WTC11 (cell line): ENCODE measurements at regions not wholly inside any gene's neighbourhood (a gene's known extent, or its start where the extent isn't known, plus 50 kb on each side); places are given as distances from the start of the nearest gene placed in this dataset.

Experiments used
- CBFB ChIP-seq: sonication (generic); formaldehyde crosslinking; IDR thresholded peaks from 2 replicates; pipeline ENCODE4 v1.8.1; 2022; ENCODE audit warnings: mild to moderate bottlenecking, low read depth, missing genetic modification reagents
- CREB1 ChIP-seq: sonication (generic); formaldehyde crosslinking; IDR thresholded peaks from 2 replicates; pipeline ENCODE4 v1.8.0; 2023; ENCODE audit warnings: mild to moderate bottlenecking, missing genetic modification reagents
- MXD4 ChIP-seq: fragments of 250-450 bp; sonication (Bioruptor Pico); IDR thresholded peaks from 2 replicates; pipeline ENCODE4 v1.8.0; 2021; ENCODE audit warnings: mild to moderate bottlenecking, moderate library complexity, borderline replicate concordance
- NFYB ChIP-seq: sonication (generic); formaldehyde crosslinking; conservative IDR thresholded peaks from 2 replicates; pipeline ENCODE4 v1.8.0; 2022; ENCODE audit warnings: low read depth, missing genetic modification reagents
- TP53 ChIP-seq: sonication (generic); formaldehyde crosslinking; IDR thresholded peaks from 2 replicates; pipeline ENCODE4 v1.8.1; 2023; ENCODE audit warnings: mild to moderate bottlenecking, missing genetic modification reagents
- ZNF423 ChIP-seq: fragments of 250-450 bp; sonication (Bioruptor Pico); IDR thresholded peaks from 2 replicates; pipeline ENCODE4 v2.1.2; 2022; ENCODE audit warnings: mild to moderate bottlenecking, moderate library complexity
- TF ChIP-seq, protein P1 (sequence below): fragments of 200-600 bp; IDR thresholded peaks from 2 replicates; pipeline ENCODE4 v1.8.0; 2022; ENCODE audit warnings: antibody characterized with exemption
- TF ChIP-seq, protein P2 (sequence below): sonication (generic); formaldehyde crosslinking; IDR thresholded peaks from 2 replicates; pipeline ENCODE4 v1.8.0; 2022; ENCODE audit warnings: mild to moderate bottlenecking, missing genetic modification reagents
- TF ChIP-seq, protein P3 (sequence below): sonication (generic); formaldehyde crosslinking; IDR thresholded peaks from 2 replicates; pipeline ENCODE4 v1.8.1; 2022; ENCODE audit warnings: low read depth, mild to moderate bottlenecking, moderate library complexity, missing genetic modification reagents, borderline replicate concordance
- TF ChIP-seq, protein P4 (sequence below): sonication (generic); formaldehyde crosslinking; IDR thresholded peaks from 2 replicates; pipeline ENCODE4 v1.8.1; 2022; ENCODE audit warnings: missing genetic modification reagents, borderline replicate concordance
- TF ChIP-seq, protein P5 (sequence below): sonication (generic); formaldehyde crosslinking; IDR thresholded peaks from 2 replicates; pipeline ENCODE4 v1.8.0; 2023; ENCODE audit warnings: missing genetic modification reagents, mild to moderate bottlenecking, borderline replicate concordance
- TF ChIP-seq, protein P6 (sequence below): fragments of 250-450 bp; sonication (Bioruptor Pico); IDR thresholded peaks from 2 replicates; pipeline ENCODE4 v1.9.0; 2021; ENCODE audit warnings: mild to moderate bottlenecking
- TF ChIP-seq, protein P7 (sequence below): sonication (generic); formaldehyde crosslinking; IDR thresholded peaks from 2 replicates; pipeline ENCODE4 v1.8.1; 2022; ENCODE audit warnings: mild to moderate bottlenecking, missing genetic modification reagents, moderate library complexity, borderline replicate concordance

DNA sequence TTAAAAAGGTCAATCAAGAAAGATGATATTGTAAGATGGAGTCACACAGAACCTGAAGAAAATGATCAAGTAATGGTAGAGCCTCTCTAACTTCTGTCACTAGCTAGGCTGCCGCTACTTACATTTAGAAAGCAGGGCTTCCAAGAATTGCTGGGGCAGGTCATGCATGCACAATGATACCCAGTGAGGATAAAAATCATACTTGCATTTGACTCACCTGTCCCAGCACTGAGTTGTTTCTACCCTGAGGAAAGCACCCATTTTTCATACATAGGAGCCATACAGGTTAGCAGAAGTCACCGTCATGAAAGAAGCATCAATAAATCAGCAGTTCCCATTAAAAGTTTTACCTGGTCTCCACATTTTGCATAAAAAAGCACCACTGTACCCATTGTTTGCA lies 662.3 kb upstream of the FANCL start:
- no peak for TF ChIP-seq TP53 (CRISPR knock-in tag)
- TF ChIP-seq, protein P1, sequence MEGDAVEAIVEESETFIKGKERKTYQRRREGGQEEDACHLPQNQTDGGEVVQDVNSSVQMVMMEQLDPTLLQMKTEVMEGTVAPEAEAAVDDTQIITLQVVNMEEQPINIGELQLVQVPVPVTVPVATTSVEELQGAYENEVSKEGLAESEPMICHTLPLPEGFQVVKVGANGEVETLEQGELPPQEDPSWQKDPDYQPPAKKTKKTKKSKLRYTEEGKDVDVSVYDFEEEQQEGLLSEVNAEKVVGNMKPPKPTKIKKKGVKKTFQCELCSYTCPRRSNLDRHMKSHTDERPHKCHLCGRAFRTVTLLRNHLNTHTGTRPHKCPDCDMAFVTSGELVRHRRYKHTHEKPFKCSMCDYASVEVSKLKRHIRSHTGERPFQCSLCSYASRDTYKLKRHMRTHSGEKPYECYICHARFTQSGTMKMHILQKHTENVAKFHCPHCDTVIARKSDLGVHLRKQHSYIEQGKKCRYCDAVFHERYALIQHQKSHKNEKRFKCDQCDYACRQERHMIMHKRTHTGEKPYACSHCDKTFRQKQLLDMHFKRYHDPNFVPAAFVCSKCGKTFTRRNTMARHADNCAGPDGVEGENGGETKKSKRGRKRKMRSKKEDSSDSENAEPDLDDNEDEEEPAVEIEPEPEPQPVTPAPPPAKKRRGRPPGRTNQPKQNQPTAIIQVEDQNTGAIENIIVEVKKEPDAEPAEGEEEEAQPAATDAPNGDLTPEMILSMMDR = no peak
- TF ChIP-seq CREB1 (CRISPR knock-in tag) = no peak
- TF ChIP-seq, protein P2, sequence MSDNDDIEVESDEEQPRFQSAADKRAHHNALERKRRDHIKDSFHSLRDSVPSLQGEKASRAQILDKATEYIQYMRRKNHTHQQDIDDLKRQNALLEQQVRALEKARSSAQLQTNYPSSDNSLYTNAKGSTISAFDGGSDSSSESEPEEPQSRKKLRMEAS (CRISPR knock-in tag) = no peak
- TF ChIP-seq, protein P3, sequence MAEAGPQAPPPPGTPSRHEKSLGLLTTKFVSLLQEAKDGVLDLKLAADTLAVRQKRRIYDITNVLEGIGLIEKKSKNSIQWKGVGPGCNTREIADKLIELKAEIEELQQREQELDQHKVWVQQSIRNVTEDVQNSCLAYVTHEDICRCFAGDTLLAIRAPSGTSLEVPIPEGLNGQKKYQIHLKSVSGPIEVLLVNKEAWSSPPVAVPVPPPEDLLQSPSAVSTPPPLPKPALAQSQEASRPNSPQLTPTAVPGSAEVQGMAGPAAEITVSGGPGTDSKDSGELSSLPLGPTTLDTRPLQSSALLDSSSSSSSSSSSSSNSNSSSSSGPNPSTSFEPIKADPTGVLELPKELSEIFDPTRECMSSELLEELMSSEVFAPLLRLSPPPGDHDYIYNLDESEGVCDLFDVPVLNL (CRISPR knock-in tag) = no peak
- no peak for TF ChIP-seq CBFB
- TF ChIP-seq, protein P4, sequence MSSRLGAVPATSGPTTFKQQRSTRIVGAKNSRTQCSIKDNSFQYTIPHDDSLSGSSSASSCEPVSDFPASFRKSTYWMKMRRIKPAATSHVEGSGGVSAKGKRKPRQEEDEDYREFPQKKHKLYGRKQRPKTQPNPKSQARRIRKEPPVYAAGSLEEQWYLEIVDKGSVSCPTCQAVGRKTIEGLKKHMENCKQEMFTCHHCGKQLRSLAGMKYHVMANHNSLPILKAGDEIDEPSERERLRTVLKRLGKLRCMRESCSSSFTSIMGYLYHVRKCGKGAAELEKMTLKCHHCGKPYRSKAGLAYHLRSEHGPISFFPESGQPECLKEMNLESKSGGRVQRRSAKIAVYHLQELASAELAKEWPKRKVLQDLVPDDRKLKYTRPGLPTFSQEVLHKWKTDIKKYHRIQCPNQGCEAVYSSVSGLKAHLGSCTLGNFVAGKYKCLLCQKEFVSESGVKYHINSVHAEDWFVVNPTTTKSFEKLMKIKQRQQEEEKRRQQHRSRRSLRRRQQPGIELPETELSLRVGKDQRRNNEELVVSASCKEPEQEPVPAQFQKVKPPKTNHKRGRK (CRISPR knock-in tag) = no peak
- TF ChIP-seq, protein P5, sequence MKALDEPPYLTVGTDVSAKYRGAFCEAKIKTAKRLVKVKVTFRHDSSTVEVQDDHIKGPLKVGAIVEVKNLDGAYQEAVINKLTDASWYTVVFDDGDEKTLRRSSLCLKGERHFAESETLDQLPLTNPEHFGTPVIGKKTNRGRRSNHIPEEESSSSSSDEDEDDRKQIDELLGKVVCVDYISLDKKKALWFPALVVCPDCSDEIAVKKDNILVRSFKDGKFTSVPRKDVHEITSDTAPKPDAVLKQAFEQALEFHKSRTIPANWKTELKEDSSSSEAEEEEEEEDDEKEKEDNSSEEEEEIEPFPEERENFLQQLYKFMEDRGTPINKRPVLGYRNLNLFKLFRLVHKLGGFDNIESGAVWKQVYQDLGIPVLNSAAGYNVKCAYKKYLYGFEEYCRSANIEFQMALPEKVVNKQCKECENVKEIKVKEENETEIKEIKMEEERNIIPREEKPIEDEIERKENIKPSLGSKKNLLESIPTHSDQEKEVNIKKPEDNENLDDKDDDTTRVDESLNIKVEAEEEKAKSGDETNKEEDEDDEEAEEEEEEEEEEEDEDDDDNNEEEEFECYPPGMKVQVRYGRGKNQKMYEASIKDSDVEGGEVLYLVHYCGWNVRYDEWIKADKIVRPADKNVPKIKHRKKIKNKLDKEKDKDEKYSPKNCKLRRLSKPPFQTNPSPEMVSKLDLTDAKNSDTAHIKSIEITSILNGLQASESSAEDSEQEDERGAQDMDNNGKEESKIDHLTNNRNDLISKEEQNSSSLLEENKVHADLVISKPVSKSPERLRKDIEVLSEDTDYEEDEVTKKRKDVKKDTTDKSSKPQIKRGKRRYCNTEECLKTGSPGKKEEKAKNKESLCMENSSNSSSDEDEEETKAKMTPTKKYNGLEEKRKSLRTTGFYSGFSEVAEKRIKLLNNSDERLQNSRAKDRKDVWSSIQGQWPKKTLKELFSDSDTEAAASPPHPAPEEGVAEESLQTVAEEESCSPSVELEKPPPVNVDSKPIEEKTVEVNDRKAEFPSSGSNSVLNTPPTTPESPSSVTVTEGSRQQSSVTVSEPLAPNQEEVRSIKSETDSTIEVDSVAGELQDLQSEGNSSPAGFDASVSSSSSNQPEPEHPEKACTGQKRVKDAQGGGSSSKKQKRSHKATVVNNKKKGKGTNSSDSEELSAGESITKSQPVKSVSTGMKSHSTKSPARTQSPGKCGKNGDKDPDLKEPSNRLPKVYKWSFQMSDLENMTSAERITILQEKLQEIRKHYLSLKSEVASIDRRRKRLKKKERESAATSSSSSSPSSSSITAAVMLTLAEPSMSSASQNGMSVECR = no peak
- no peak for TF ChIP-seq NFYB
- TF ChIP-seq, protein P6, sequence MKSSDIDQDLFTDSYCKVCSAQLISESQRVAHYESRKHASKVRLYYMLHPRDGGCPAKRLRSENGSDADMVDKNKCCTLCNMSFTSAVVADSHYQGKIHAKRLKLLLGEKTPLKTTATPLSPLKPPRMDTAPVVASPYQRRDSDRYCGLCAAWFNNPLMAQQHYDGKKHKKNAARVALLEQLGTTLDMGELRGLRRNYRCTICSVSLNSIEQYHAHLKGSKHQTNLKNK = no peak
- TF ChIP-seq, protein P7, sequence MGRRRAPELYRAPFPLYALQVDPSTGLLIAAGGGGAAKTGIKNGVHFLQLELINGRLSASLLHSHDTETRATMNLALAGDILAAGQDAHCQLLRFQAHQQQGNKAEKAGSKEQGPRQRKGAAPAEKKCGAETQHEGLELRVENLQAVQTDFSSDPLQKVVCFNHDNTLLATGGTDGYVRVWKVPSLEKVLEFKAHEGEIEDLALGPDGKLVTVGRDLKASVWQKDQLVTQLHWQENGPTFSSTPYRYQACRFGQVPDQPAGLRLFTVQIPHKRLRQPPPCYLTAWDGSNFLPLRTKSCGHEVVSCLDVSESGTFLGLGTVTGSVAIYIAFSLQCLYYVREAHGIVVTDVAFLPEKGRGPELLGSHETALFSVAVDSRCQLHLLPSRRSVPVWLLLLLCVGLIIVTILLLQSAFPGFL (CRISPR knock-in tag) = no peak
- no peak for TF ChIP-seq ZNF423 (CRISPR knock-in tag)
- TF ChIP-seq MXD4 (CRISPR knock-in tag) = no peak
